WERI-Rb-1 (cell line): ENCODE measurements at regions not wholly inside any gene's neighbourhood (a gene's known extent, or its start where the extent isn't known, plus 50 kb on each side); places are given as distances from the start of the nearest gene placed in this dataset.

ENCODE experiments used
- DNase-seq: peaks from one replicate; pipeline ENCODE4 v3.0.0-alpha.2; 2020
- H3K27ac ChIP-seq: fragments of 250-450 bp; sonication (Bioruptor Pico); 2 replicates; pipeline ENCODE4 v1.5.1; 2020; ENCODE audit warnings: mild to moderate bottlenecking, moderate library complexity
- H3K27me3 ChIP-seq: fragments of 250-450 bp; sonication (Bioruptor Pico); 2 replicates; pipeline ENCODE4 v1.5.1; 2021; ENCODE audit warnings: mild to moderate bottlenecking, low read depth, moderate library complexity; ENCODE audit not compliant: insufficient read depth, severe bottlenecking
- H3K36me3 ChIP-seq: fragments of 250-450 bp; sonication (Bioruptor Pico); 2 replicates; pipeline ENCODE4 v1.5.1; 2020; ENCODE audit warnings: mild to moderate bottlenecking, moderate library complexity
- H3K4me3 ChIP-seq: 2 replicates; pipeline ENCODE4 v1.5.1; 2011; ENCODE audit warnings: low read depth, mild to moderate bottlenecking, control low read depth, low read length
- H3K9me3 ChIP-seq: fragments of 250-450 bp; sonication (Bioruptor Pico); 2 replicates; pipeline ENCODE4 v1.5.1; 2021; ENCODE audit warnings: mild to moderate bottlenecking, moderate library complexity; ENCODE audit not compliant: severe bottlenecking
- TF ChIP-seq, protein P1 (sequence below): IDR thresholded peaks from 2 replicates; pipeline ENCODE4 v1.5.1; 2011; ENCODE audit warnings: low read depth, mild to moderate bottlenecking, control low read depth, inconsistent platforms, low read length

DNA sequence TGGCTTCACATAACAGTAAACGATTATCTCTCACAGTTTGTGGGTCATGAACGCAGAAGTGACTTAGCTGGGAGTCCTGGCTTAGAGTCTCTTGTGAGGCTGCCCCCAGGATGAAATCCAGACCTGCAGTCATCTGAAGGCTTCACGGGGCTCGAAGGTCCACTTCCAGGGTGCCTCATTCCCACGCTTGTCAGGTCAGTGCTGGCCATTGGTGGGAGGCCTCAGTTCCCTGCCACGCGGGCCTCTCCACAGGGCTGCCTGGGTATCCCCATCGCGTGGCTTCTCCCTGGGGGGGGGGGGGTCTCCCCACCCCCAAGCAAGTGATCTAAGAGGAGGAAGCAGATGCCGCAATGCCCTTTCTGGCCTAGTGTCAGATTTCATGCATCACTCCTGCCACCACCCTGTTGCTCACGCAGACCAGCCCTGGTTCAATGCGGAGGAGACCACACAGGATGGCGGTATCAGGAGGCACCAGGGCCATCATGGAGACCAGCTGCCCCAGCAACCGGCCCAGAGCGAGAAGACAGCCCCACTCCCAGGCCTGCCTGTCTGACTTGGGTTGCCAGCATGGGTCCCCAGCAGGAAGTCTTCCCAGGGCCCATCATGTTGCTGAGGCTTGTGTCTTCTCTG is 77.3 kb upstream of the CDH5 start:
- H3K27me3 ChIP-seq: no peaks in the 10 kb centered on the region
- no peak for DNase-seq
- no peak overlapping the region for H3K4me3 ChIP-seq
- no peaks in the 10 kb centered on the region for H3K36me3 ChIP-seq
- H3K9me3 ChIP-seq: no peaks in the 10 kb centered on the region
- H3K27ac ChIP-seq: no peak overlapping the region
- TF ChIP-seq, protein P1, sequence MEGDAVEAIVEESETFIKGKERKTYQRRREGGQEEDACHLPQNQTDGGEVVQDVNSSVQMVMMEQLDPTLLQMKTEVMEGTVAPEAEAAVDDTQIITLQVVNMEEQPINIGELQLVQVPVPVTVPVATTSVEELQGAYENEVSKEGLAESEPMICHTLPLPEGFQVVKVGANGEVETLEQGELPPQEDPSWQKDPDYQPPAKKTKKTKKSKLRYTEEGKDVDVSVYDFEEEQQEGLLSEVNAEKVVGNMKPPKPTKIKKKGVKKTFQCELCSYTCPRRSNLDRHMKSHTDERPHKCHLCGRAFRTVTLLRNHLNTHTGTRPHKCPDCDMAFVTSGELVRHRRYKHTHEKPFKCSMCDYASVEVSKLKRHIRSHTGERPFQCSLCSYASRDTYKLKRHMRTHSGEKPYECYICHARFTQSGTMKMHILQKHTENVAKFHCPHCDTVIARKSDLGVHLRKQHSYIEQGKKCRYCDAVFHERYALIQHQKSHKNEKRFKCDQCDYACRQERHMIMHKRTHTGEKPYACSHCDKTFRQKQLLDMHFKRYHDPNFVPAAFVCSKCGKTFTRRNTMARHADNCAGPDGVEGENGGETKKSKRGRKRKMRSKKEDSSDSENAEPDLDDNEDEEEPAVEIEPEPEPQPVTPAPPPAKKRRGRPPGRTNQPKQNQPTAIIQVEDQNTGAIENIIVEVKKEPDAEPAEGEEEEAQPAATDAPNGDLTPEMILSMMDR: no peak

DNA sequence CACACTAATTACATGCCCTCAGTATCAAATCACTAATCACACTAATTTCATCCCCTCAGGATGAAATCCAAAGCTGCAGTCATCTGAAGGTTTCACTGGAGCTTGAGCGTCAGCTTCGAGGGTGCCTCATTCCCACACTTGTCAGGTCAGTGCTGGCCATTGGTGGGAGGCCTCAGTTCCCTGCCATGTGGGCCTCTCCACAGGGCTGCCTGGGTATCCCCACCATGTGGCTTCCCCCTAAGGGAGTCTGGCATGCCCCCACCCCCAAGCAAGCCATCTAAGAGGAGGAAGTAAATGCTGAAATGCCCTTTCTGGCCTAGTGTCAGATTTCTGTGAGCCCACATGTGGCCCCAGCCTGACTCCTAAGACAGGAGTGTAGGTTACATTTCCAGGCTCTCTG is 78.6 kb upstream of the CDH5 start:
- Histone ChIP-seq H3K4me3 (no peak overlapping the region), H3K27me3 (no peaks in the 10 kb centered on the region), H3K36me3 (no peaks in the 10 kb centered on the region), H3K27ac (no peak overlapping the region), H3K9me3 (no peaks in the 10 kb centered on the region)
- no peak for DNase-seq
- TF ChIP-seq, protein P1: no peak

DNA sequence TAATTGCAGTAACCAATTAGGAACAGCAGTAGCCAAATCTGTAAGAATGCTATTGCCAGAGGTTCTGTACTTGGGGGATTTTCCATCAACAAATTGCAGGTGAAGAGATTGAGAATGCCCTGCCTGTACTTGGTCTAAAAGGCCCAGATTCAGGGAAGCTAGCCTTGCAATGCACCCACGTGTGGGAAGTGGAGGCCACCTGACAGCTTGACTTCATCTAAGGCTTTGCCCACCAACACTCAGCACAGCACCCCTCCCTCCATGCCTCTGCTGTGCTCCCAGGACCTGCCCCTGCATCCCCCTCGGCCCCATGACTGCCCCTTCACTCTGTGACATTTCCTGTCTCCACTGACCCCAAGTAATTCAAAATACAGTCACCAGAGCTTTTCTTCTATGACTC is 79.1 kb upstream of the CDH5 start:
- TF ChIP-seq, protein P1: no peak
- H3K4me3 ChIP-seq: no peak overlapping the region

DNA sequence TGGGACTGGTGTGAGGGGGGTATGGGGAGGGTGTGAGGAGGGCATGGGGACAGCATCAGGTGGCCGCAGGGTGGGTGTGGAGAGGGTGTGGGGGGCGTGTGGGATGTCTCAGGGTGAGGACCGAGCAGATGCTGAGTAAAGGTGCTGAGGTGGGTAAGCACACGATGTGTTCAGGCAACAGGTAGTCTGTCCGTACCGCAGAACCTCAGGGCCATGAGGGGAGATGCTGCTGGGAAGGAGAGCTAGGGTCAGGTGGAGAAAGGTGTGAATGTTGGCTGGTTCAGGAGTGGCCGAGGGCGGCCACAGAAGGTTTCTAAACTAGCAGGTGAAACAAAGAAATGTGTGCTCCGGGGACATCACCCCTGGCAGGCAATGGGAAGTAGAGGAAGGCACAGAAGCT is 80.0 kb upstream of the CDH5 start:
- Histone ChIP-seq H3K9me3 (no peaks in the 10 kb centered on the region), H3K4me3 (no peak overlapping the region), H3K27me3 (no peaks in the 10 kb centered on the region), H3K36me3 (no peaks in the 10 kb centered on the region), H3K27ac (no peak overlapping the region)
- DNase-seq: no peak
- TF ChIP-seq, protein P1: no peak

More for the DNA sequence above, 79.1 kb upstream of the CDH5 start:
- no peaks in the 10 kb centered on the region for H3K27me3 ChIP-seq
- no peak for DNase-seq
- no peaks in the 10 kb centered on the region for H3K9me3 ChIP-seq
- no peak overlapping the region for H3K27ac ChIP-seq
- no peaks in the 10 kb centered on the region for H3K36me3 ChIP-seq

DNA sequence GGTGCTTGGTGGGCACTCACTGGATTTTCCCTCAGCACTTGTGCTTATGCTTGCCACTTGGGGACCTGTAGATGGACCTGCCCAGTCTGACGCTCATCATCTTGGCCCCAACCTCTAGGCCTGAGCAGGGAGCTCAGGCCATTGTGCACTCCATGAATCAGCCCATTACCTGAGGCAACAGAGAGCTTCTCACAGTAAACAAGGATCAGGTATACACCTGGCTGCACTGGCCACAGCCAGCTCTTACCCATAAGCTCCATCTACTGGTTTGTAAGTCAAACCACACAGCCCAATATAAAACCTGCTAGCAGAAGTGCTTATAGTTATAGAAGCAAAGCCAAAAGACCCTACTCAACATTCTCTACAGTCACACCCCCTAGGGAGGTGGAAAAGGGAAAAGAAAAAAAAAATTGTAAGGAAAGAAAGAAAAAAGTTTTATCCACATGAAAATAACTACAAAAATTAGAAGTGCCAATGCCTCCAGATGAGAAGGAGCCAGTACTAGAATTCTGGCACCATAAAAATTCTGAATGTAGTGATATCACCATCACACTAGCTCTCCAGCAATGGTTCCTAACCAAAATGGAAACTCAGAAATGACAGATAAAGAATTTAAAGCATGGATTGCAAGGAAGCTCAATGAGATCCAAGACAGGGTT is 87.8 kb upstream of the CDH5 start:
- no peaks in the 10 kb centered on the region for H3K36me3 ChIP-seq
- H3K4me3 ChIP-seq: no peak overlapping the region
- H3K27ac ChIP-seq: no peak overlapping the region
- no peaks in the 10 kb centered on the region for H3K27me3 ChIP-seq
- peaks cover 3% of the 10 kb centered on the region for H3K9me3 ChIP-seq
- DNase-seq: no peak
- TF ChIP-seq, protein P1: no peak
